Heart right ventricle (tissue), 16 donors: ENCODE measurements at regions not wholly inside any gene's neighbourhood (a gene's known extent, or its start where the extent isn't known, plus 50 kb on each side); places are given as distances from the start of the nearest gene placed in this dataset.

Source experiments
- ATAC-seq, 8 donors: fragments of 200-7000 bp; cut with Tn5 transposase; one replicate each; pipeline ENCODE4 v1.9.1; 2020; ENCODE audit warnings: mild to moderate bottlenecking in 8 of 8, moderate library complexity in 8 of 8, moderate number of reproducible peaks in 1 of 8
- DNase-seq, 2 donors: peaks; one replicate each; pipeline ENCODE4 v3.0.0-alpha.2; 2020
- H3K27ac ChIP-seq, 10 donors: fragments of 200-600 bp; sonication (generic) in 2 of 10; one replicate each; pipeline versions ENCODE4 v1.5.0 to v1.8.0; 2020 to 2022; ENCODE audit warnings: mild to moderate bottlenecking in 3 of 10
- H3K27me3 ChIP-seq, 7 donors: fragments of 200-600 bp; one replicate each; pipeline ENCODE4 v1.8.0; 2021 to 2022; ENCODE audit warnings: mild to moderate bottlenecking in 2 of 7
- H3K36me3 ChIP-seq, 9 donors: fragments of 200-600 bp; sonication (generic) in 1 of 9; one replicate each; pipeline versions ENCODE4 v1.5.0 to v1.8.0; 2020 to 2022; ENCODE audit warnings: mild to moderate bottlenecking in 2 of 9
- H3K4me1 ChIP-seq, 9 donors: fragments of 200-600 bp; sonication (generic) in 1 of 9; one replicate each; pipeline versions ENCODE4 v1.5.0 to v1.8.0; 2020 to 2022; ENCODE audit warnings: mild to moderate bottlenecking in 4 of 9
- H3K4me3 ChIP-seq, 10 donors: fragments of 200-600 bp; sonication (generic) in 2 of 10; one replicate each; pipeline versions ENCODE4 v1.5.0 to v1.8.0; 2020 to 2022; ENCODE audit warnings: mild to moderate bottlenecking in 7 of 10, moderate library complexity in 2 of 10
- H3K9me3 ChIP-seq, 11 donors: fragments of 200-600 bp in 10 of 11; sonication (generic) in 2 of 11; one replicate each; pipeline versions ENCODE4 v1.5.0 to v1.8.0; 2013 to 2022; ENCODE audit warnings: mild to moderate bottlenecking in 2 of 11, control low read depth in 1 of 11, moderate library complexity in 1 of 11
- CTCF ChIP-seq, 9 donors: fragments of 200-600 bp; sonication (generic) in 2 of 9; IDR thresholded peaks; one replicate each; pipeline versions ENCODE4 v1.5.0 to v1.8.0; 2021 to 2022; ENCODE audit warnings: antibody characterized with exemption in 9 of 9, mild to moderate bottlenecking in 5 of 9, moderate library complexity in 1 of 9
- whole genome bisulfite sequencing, 2 donors: extraction: QIAGEN DNeasy Blood & Tissue Kit; methylation state at CpG; one replicate each; pipeline ENCODE4 v1.1.7; 2013; ENCODE audit warnings: inconsistent platforms in 1 of 2; 5-methylcytosine and 5-hydroxymethylcytosine counted together
- intact Hi-C, 10 donors: fragments of 100-400 bp; cut with DNase I; formaldehyde crosslinking; loops; one replicate each; pipeline versions ENCODE4 v1.11.1 to v1.14.2; 2022
- donor health status: Arrhythmogenic right ventricular cardiomyopathy.
- donor health status: ischemic (EF 13 %, LVEDD 7.1; RV severe dilation, severe dysfunction).
- donor health status: healthy with polysubstance abuse.
- donor health status: DM: no; HTN: yes; CAD: no.
- donor health status: DM: no; HTN: no; CAD: no.
- donor health status: ischemic (EF 25% LVEDD 6.9; RV normal size, moderate dysfunction).
- donor health status: ischemic (EF 25% LVEDD 5.7; RV mildly dilated, moderate dysfunction).
- donor health status: healthy.
- donor health status: DM: yes; HTN: yes; CAD: no.
- donor health status: Ischemic cardiomyopathy.
- donor health status: ischemic (EF 35%, LVEDD 5.7; RV mildly dilated, moderate dysfunction).
- donor health status: nonischemic (EF 11% LVEDD 7.7; RV severe dilation, severe dysfunction).
- donor health status: DM: yes; HTN: yes; CAD: no.
- donor health status: PGD.
- donor health status: ischemic (EF 29% LVEDD 5.4; RV normal size, mild dysfunction).
- donor health status: nonischemic (EF 23%, LVEDD 6.1; RV moderate dilation, normal function).

- H3K36me3 ChIP-seq = no peaks in the 10 kb centered on the region
Observed at GRCh38 chrY:12615733-12616446, 85.1 kb upstream of the USP9Y start.

GRCh38 chrY:12621454-12622081 is 79.5 kb upstream of the USP9Y start:
- ATAC-seq (peak in 4 of 8 donors; percentile 62 to 75 (median 70)), DNase-seq (no peak)
- WGBS, 2 donors = 34% methylated on average over 16 of the region's 16 CpGs
- Histone ChIP-seq H3K36me3 (no peaks in the 10 kb centered on the region), H3K9me3 (no peaks in the 10 kb centered on the region), H3K4me1 (no peaks in the 10 kb centered on the region), H3K4me3 (peak overlapping the region in 3 of 10 donors; percentile 17 to 18 (median 17)), H3K27me3 (no peaks in the 10 kb centered on the region), H3K27ac (no peak overlapping the region)
- peak in 5 of 9 donors; percentile 41 to 57 (median 56) for TF ChIP-seq CTCF (IDR thresholded peaks at IDR 0.05)
- intact Hi-C loops = loop anchor here in 2 of 10 donors (5.0 kb wide), 1 partner anchor 144 kb away; no protein-coding TSS in a partner anchor

More at GRCh38 chrY:12615733-12616446, 85.1 kb upstream of the USP9Y start:
- no peak overlapping the region for H3K4me3 ChIP-seq
- intact Hi-C loops = no loop called here
- no peak for TF ChIP-seq CTCF (IDR thresholded peaks at IDR 0.05)
- DNase-seq (no peak), ATAC-seq (peak in 2 of 8 donors; percentile 62 to 63)
- peaks cover 0 to 8% (median 0%) of the 10 kb centered on the region in 11 donors for H3K9me3 ChIP-seq
- no peaks in the 10 kb centered on the region for H3K27me3 ChIP-seq
- H3K27ac ChIP-seq = no peak overlapping the region
- no peaks in the 10 kb centered on the region for H3K4me1 ChIP-seq

DNA sequence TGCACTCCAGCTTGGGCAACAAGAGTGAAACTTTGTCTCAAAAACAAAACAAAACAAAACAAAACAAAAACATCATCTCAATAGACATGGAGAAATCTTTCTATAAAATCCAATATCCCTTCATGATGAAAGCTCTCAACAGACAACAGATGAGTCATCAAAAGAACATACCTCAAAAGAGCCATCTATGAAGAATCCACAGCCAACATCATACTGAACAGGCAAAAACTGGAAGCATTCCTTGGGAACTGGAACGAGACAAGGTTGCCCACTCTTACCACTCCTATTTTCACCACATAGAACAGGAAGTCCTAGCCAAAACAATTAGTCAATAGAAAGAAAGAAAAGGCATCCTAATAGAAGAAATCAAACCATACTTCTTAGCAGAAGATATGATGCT is 77.8 kb upstream of the USP9Y start:
- intact Hi-C loops = loop anchor here in 2 of 10 donors (5.0 kb wide), 1 partner anchor 146 kb away; no protein-coding TSS in a partner anchor
- no peak for DNase-seq
- Histone ChIP-seq H3K36me3 (no peaks in the 10 kb centered on the region), H3K4me3 (no peak overlapping the region), H3K9me3 (no peaks in the 10 kb centered on the region), H3K27me3 (no peaks in the 10 kb centered on the region), H3K4me1 (no peaks in the 10 kb centered on the region), H3K27ac (no peak overlapping the region)
- ATAC-seq = no peak
- WGBS, 2 donors = 43 to 56% methylated on average over 1 of the region's 1 CpG
- TF ChIP-seq CTCF (IDR thresholded peaks at IDR 0.05) = no peak

DNA sequence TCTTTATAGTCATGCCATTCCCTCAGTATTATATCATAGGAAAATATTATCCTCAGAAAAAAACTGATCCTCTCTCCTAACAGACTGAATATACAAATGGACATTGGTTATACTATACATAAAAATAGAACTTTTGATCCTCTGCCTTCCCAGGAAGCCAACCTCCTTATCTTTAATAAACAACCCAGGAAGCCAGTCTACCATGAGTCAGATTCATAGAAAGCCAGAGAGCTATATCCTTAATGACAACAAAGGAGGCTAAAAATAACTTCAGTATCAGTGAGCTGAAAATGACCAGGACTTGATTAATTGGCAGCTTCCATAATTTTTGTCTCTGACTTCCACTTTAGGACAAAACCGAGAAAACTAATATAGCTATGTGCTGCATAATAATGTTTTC is 58.0 kb upstream of the USP9Y start:
- H3K4me3 ChIP-seq = no peak overlapping the region
- peaks cover 0 to 16% (median 0%) of the 10 kb centered on the region in 11 donors for H3K9me3 ChIP-seq
- H3K4me1 ChIP-seq = peaks cover 0 to 20% (median 0%) of the 10 kb centered on the region in 9 donors
- DNase-seq = no peak
- H3K36me3 ChIP-seq = no peaks in the 10 kb centered on the region
- H3K27me3 ChIP-seq = no peaks in the 10 kb centered on the region
- intact Hi-C loops = no loop called here
- ATAC-seq = peak in 4 of 8 donors; percentile 70 to 94 (median 76)
- 7 to 14% methylated on average over 1 of the region's 1 CpG for WGBS, 2 donors
- H3K27ac ChIP-seq = peak overlapping the region in 5 of 10 donors; percentile 55 to 75 (median 69)
- no peak for TF ChIP-seq CTCF (IDR thresholded peaks at IDR 0.05)
